GM12878 (cell line): ENCODE measurements at regions not wholly inside any gene's neighbourhood (a gene's known extent, or its start where the extent isn't known, plus 50 kb on each side); places are given as distances from the start of the nearest gene placed in this dataset.
A peak's percentile ranks its signal among the peaks of the same experiment; 100 is the strongest.

Source experiments
- ATAC-seq: fragments of 200-7000 bp; cut with Tn5 transposase; 3 replicates; pipeline ENCODE4 v1.9.1; 2020; ENCODE audit warnings: mild to moderate bottlenecking, moderate library complexity
- BruUV-seq: library from RNA; stranded (reverse); fragments of 400-500 nt; replicated peaks from 2 replicates; lab custom pipeline; 2021; lab: Mats Ljungman, UMichigan
- CTCF ChIA-PET: fragments of 300-600 bp; sonication (Branson Sonifier 250); formaldehyde crosslinking; extraction: SDS; loops from one replicate; lab custom pipeline; 2021; ENCODE audit warnings: inconsistent platforms; lab: Yijun Ruan, JAX
- POLR2A ChIA-PET: fragments of 350-600 bp; formaldehyde crosslinking; extraction: SDS; loops from one replicate; lab custom pipeline; 2021; ENCODE audit warnings: inconsistent platforms; lab: Charles Lee
- RAD21 ChIA-PET: fragments of 300-600 bp; sonication (Branson Sonifier 250); formaldehyde crosslinking; loops from one replicate; lab custom pipeline; 2023; ENCODE audit warnings: antibody characterized with exemption; ENCODE audit not compliant: unreplicated experiment; lab: Charles Lee
- SMC1A ChIA-PET: fragments of 300-600 bp; sonication (Branson Sonifier 250); formaldehyde crosslinking; loops from one replicate; lab custom pipeline; 2023; ENCODE audit not compliant: unreplicated experiment, uncharacterized antibody; lab: Charles Lee
- DNase-seq: peaks from one replicate; pipeline ENCODE4 v3.0.0-alpha.2; 2011; ENCODE audit warnings: low read depth, low spot score
- FAIRE-seq: peaks from 3 replicates; lab custom pipeline; 2011; peaks lifted over from hg19 to GRCh38; lab: Jason Lieb, UNC
- H2AFZ ChIP-seq: 2 replicates; pipeline ENCODE4 v1.6.0; 2011; ENCODE audit warnings: low read depth, low read length, control low read depth; ENCODE audit not compliant: control insufficient read depth
- H3K27ac ChIP-seq: 2 replicates; pipeline ENCODE4 v1.5.1; 2011; ENCODE audit warnings: control low read depth; ENCODE audit not compliant: control insufficient read depth, insufficient read depth
- H3K27me3 ChIP-seq, 2 experiments: replicated peaks in 1 of 2; 2 replicates each; pipeline versions ENCODE4 v1.6.0 to v1.6.1; 2011; ENCODE audit warnings: low read length in 1 of 2; ENCODE audit not compliant: control insufficient read depth in 2 of 2, insufficient read depth in 2 of 2
- H3K36me3 ChIP-seq, 2 experiments: 2 replicates each; pipeline ENCODE4 v1.5.1; 2011; ENCODE audit warnings: low read length in 1 of 2; ENCODE audit not compliant: control insufficient read depth in 2 of 2, insufficient read depth in 2 of 2
- H3K4me1 ChIP-seq: 2 replicates; pipeline ENCODE4 v1.6.1; 2011; ENCODE audit warnings: mild to moderate bottlenecking, low read length, moderate library complexity, mixed read lengths; ENCODE audit not compliant: control insufficient read depth, insufficient read depth
- H3K4me2 ChIP-seq: 2 replicates; pipeline ENCODE4 v1.6.0; 2011; ENCODE audit warnings: control low read depth; ENCODE audit not compliant: control insufficient read depth, insufficient read depth
- H3K4me3 ChIP-seq: fragments of 200-600 bp; sonication (generic); 2 replicates; pipeline ENCODE4 v1.5.1; 2016
- H3K79me2 ChIP-seq: 2 replicates; pipeline ENCODE4 v1.6.0; 2011; ENCODE audit warnings: low read length; ENCODE audit not compliant: control insufficient read depth, insufficient read depth
- H3K9ac ChIP-seq: 2 replicates; pipeline ENCODE4 v1.8.0; 2011; ENCODE audit warnings: low read length, control low read depth, mixed read lengths; ENCODE audit not compliant: control insufficient read depth, insufficient read depth
- H3K9me3 ChIP-seq: replicated peaks from 3 replicates; pipeline ENCODE4 v1.5.1; 2011; ENCODE audit warnings: mild to moderate bottlenecking, low read length; ENCODE audit not compliant: control insufficient read depth, insufficient read depth
- H4K20me1 ChIP-seq: 2 replicates; pipeline ENCODE4 v1.6.0; 2011; ENCODE audit not compliant: control insufficient read depth, insufficient read depth
- CEBPB ChIP-seq, 2 experiments: fragments of 150-350 bp in 1 of 2; IDR thresholded peaks; 2 replicates each; pipeline ENCODE4 v1.6.1; 2012 to 2014; ENCODE audit warnings: low read depth in 2 of 2, low read length in 2 of 2, borderline replicate concordance in 1 of 2, inconsistent platforms in 1 of 2
- E2F4 ChIP-seq: IDR thresholded peaks from 2 replicates; pipeline ENCODE4 v1.6.1; 2012; ENCODE audit warnings: low read depth, low read length, improper control_type of control experiment
- E4F1 ChIP-seq: fragments of 450-650 bp; IDR thresholded peaks from 2 replicates; pipeline ENCODE4 v1.6.1; 2018; ENCODE audit warnings: borderline replicate concordance, mild to moderate bottlenecking; ENCODE audit not compliant: partially characterized antibody
- FOS ChIP-seq: IDR thresholded peaks from 3 replicates; pipeline ENCODE4 v1.6.1; 2011; ENCODE audit warnings: borderline replicate concordance; ENCODE audit not compliant: insufficient read length; ENCODE audit errors: extremely low read depth
- FOXM1 ChIP-seq: IDR thresholded peaks from 2 replicates; pipeline ENCODE4 v1.6.1; 2012; ENCODE audit warnings: low read depth, mild to moderate bottlenecking, inconsistent platforms, low read length, moderate library complexity
- HDGF ChIP-seq: fragments of 450-650 bp; IDR thresholded peaks from 2 replicates; pipeline ENCODE4 v1.6.1; 2016; ENCODE audit warnings: antibody characterized with exemption
- MLLT1 ChIP-seq: fragments of 450-650 bp; IDR thresholded peaks from 2 replicates; pipeline ENCODE4 v1.6.1; 2016; ENCODE audit warnings: mild to moderate bottlenecking
- MTA2 ChIP-seq: fragments of 450-650 bp; IDR thresholded peaks from 2 replicates; pipeline ENCODE4 v1.6.1; 2016; ENCODE audit warnings: low read depth, mild to moderate bottlenecking, moderate library complexity
- MTA3 ChIP-seq: IDR thresholded peaks from 2 replicates; pipeline ENCODE4 v1.6.1; 2012; ENCODE audit warnings: low read length, inconsistent platforms, borderline replicate concordance
- NFIC ChIP-seq: IDR thresholded peaks from 2 replicates; pipeline ENCODE4 v1.6.1; 2012; ENCODE audit warnings: low read depth, mild to moderate bottlenecking, inconsistent platforms, low read length, moderate library complexity
- NFYA ChIP-seq: IDR thresholded peaks from 2 replicates; pipeline ENCODE4 v1.6.1; 2011; ENCODE audit warnings: low read depth, mild to moderate bottlenecking, low read length, improper control_type of control experiment, borderline replicate concordance
- POLR2A ChIP-seq: IDR thresholded peaks from 2 replicates; pipeline ENCODE4 v1.6.1; 2011; ENCODE audit warnings: low read depth, mild to moderate bottlenecking, low read length
- RELB ChIP-seq: fragments of 450-650 bp; IDR thresholded peaks from 2 replicates; pipeline ENCODE4 v1.6.1; 2017; ENCODE audit warnings: low read depth, mild to moderate bottlenecking, moderate library complexity
- RFX5 ChIP-seq: IDR thresholded peaks from 2 replicates; pipeline ENCODE4 v1.6.1; 2011; ENCODE audit warnings: low read depth, low read length, improper control_type of control experiment
- TAF1 ChIP-seq: IDR thresholded peaks from 2 replicates; pipeline ENCODE4 v1.6.1; 2011; ENCODE audit warnings: mild to moderate bottlenecking, low read depth, low read length, borderline replicate concordance
- WGBS: methylation state at CpG from one replicate; pipeline ENCODE4 v1.1.6; 2016; ENCODE audit warnings: low lambda C conversion rate; ENCODE audit not compliant: insufficient replicate concordance, insufficient coverage; ENCODE audit errors: missing lambda C conversion rate; 5-methylcytosine and 5-hydroxymethylcytosine counted together
- in situ Hi-C: fragments of 300-500 bp; cut with MboI; formaldehyde crosslinking; loops from 9 replicates; pipeline ENCODE4 v1.14.3; 2018; ENCODE audit warnings: mixed read lengths
- intact Hi-C: fragments of 100-400 bp; cut with micrococcal nuclease; formaldehyde crosslinking; loops from one replicate; pipeline ENCODE4 v1.14.2; 2022; ENCODE audit not compliant: unreplicated experiment

DNA sequence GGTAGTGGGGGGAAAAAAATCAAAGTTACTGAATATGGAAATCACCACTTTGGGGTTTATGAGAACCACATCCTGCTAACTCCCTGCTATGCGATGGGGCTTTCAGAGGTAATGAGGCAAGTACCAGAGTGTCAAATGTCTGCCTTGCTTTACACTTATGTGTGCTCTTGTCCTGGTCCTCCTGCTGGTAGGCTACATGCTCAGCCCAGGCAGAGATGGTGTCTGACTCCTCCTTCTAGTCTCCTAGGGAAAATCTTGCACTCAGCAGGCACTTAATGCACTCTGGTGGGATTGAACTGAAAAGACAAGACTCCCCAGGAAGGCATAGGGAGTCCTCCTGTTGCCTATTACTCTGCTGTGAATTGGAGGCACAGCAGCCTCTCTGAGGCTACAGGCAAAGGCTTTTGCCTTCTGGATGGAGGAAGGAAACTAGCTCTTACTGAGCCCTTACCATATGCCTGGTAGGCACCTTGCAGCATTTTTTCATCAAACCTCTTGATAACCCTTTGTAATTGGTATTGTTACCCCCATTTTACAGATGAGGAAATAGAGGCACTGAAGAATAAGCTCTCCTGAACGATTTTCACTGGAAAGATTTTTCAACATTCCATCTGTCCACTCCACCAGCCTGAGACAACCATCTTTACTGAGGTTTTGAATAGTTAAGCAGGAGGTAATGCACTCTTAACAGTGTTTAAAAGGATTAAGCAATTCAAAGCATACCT lies 132.1 kb upstream of the PAX6 start (continued):
- TF ChIP-seq NFYA (no peak), POLR2A (no peak), RELB (peak; percentile 75; the same call in 1 of the 2 replicates)

DNA sequence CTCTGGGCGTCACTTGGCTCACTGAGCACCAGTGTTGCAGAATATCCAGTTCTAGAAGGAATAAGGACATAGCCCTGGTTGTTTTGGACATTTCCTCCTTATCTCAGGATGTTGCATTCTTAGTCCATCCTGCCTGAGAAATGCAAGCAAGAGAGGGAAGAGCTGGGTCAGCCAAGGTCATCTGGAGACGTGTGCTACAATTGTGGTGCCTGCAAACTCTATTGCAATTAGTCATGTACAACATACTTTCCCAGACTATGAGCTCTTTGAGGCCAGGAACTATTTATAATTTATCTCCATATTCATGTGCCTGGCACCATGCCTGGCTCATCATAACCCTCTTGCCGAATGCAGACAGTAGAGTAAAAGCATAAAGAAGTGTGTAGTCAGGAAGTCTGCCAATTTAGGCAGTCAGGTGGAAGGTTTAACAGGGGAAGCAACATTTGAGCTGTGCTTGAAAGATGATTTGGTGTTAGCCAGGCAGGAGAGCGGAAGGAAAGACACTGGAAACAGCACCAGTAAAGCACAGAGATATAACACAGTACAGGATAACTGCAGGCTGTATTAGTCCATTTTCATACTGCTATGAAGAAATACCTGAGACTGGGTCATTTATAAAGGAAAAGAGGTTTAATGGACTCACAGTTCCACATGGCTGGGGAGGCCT lies 129.4 kb upstream of the PAX6 start:
- ChIA-PET CTCF (interaction anchor here (0.7 kb wide), 1 partner anchor 1679 kb away, joined by 3 read pairs; no protein-coding TSS in a partner anchor), SMC1A (interaction anchor here (1.1 to 1.2 kb wide), 2 partner anchors 10 to 67 kb away, joined by 3 read pairs; no protein-coding TSS in a partner anchor), POLR2A (no interaction called here), RAD21 (no interaction called here)
- Histone ChIP-seq H3K36me3 (no peaks in the 10 kb centered on the region), H3K9me3 (no peaks in the 10 kb centered on the region; the same call in 1 of the 3 replicates), H3K4me1 (peaks cover 18% of the 10 kb centered on the region), H3K27me3 (no peaks in the 10 kb centered on the region), H3K9ac (no peak overlapping the region), H3K4me2 (no peak overlapping the region), H2AFZ (no peak overlapping the region), H3K4me3 (no peak overlapping the region), H3K27ac (no peak overlapping the region), H4K20me1 (no peaks in the 10 kb centered on the region), H3K79me2 (no peaks in the 10 kb centered on the region)
- FAIRE-seq (no peak), DNase-seq (no peak), ATAC-seq (no peak)
- WGBS = 54% methylated on average over 4 of the region's 4 CpGs
- intact Hi-C loops = no loop called here
- in situ Hi-C loops = no loop called here
- BruUV-seq = no TSS peak
- TF ChIP-seq CEBPB (IDR thresholded peaks at IDR 0.05; ENCODE audit: borderline replicate concordance in 1 of 2, low read depth in 2 of 2, low read length in 2 of 2) = no peak
- TF ChIP-seq HDGF = no peak
- TF ChIP-seq TAF1 = no peak
- TF ChIP-seq NFIC = no peak
- TF ChIP-seq RFX5 = no peak
- no peak for TF ChIP-seq FOXM1
- TF ChIP-seq E4F1 = no peak
- TF ChIP-seq MTA3 = no peak
- no peak for TF ChIP-seq E2F4
- no peak for TF ChIP-seq FOS
- no peak for TF ChIP-seq MTA2
- TF ChIP-seq MLLT1 = no peak
